ENCODE measurements at regions not wholly inside any gene's neighbourhood (a gene's known extent, or its start where the extent isn't known, plus 50 kb on each side); places are given as distances from the start of the nearest gene placed in this dataset.

DNA sequence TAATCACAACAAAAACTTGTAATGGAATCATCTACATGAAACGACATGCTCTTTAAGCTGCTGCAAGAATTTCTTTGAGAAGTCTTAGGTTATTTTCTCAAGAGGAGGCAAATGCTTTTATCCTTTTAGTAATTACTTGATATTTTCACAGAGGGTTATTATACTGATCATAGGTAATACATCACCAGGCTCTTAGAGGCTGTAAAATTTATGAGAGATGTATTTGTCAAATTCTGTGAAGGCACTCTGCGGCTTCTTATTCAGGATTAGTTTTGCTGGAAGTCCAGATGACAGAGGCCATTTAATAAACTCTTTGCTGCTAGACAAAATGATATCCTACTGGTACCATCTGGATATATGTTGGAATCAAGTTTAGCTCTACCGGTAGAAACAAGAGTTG lies 624.3 kb upstream of the BRINP3 start:
- TF ChIP-seq HINFP (tag; conservative IDR thresholded peaks at IDR 0.05; ENCODE audit: low read depth) (no peak), ZNF830 (CRISPR knock-in tag; IDR thresholded peaks at IDR 0.05) (no peak), FUS (optimal IDR thresholded peaks at IDR 0.05; ENCODE audit: low read depth, low read length) (no peak), ETV6 (IDR thresholded peaks at IDR 0.05; ENCODE audit: borderline replicate concordance in 1 of 2, low read depth in 2 of 2, low read length in 1 of 2) (no peak), ETV6 (CRISPR knock-in tag; IDR thresholded peaks at IDR 0.05; ENCODE audit: borderline replicate concordance) (no peak), EZH2 (IDR thresholded peaks at IDR 0.05; ENCODE audit: borderline replicate concordance, low read depth, low read length) (no peak)
- TF ChIP-seq, protein P1, sequence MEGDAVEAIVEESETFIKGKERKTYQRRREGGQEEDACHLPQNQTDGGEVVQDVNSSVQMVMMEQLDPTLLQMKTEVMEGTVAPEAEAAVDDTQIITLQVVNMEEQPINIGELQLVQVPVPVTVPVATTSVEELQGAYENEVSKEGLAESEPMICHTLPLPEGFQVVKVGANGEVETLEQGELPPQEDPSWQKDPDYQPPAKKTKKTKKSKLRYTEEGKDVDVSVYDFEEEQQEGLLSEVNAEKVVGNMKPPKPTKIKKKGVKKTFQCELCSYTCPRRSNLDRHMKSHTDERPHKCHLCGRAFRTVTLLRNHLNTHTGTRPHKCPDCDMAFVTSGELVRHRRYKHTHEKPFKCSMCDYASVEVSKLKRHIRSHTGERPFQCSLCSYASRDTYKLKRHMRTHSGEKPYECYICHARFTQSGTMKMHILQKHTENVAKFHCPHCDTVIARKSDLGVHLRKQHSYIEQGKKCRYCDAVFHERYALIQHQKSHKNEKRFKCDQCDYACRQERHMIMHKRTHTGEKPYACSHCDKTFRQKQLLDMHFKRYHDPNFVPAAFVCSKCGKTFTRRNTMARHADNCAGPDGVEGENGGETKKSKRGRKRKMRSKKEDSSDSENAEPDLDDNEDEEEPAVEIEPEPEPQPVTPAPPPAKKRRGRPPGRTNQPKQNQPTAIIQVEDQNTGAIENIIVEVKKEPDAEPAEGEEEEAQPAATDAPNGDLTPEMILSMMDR (IDR thresholded peaks at IDR 0.05 in 2 of 3, conservative IDR thresholded peaks at IDR 0.05 in 1 of 3; ENCODE audit: insufficient read depth in 2 of 3, low read depth in 1 of 3, low read length in 3 of 3): no peak
- TF ChIP-seq, protein P2, sequence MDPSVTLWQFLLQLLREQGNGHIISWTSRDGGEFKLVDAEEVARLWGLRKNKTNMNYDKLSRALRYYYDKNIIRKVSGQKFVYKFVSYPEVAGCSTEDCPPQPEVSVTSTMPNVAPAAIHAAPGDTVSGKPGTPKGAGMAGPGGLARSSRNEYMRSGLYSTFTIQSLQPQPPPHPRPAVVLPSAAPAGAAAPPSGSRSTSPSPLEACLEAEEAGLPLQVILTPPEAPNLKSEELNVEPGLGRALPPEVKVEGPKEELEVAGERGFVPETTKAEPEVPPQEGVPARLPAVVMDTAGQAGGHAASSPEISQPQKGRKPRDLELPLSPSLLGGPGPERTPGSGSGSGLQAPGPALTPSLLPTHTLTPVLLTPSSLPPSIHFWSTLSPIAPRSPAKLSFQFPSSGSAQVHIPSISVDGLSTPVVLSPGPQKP (CRISPR knock-in tag; IDR thresholded peaks at IDR 0.05): no peak
- Histone ChIP-seq H3K9me1 (ENCODE audit: control insufficient read depth, insufficient read depth, low read length) (no peaks in the 10 kb centered on the region), H3K36me3 (ENCODE audit: control insufficient read depth, insufficient read depth, low read length) (no peaks in the 10 kb centered on the region), H2AFZ (ENCODE audit: low read depth, low read length) (no peak overlapping the region), H3K79me2 (ENCODE audit: control insufficient read depth, insufficient read depth, low read length) (no peaks in the 10 kb centered on the region), H3K4me1 (replicated peaks in 1 of 2; ENCODE audit: control insufficient read depth in 2 of 2, insufficient read depth in 2 of 2, low read length in 2 of 2) (no peaks in the 10 kb centered on the region), H3K4me2 (ENCODE audit: insufficient read depth, low read length) (no peak overlapping the region), H4K20me1 (replicated peaks; ENCODE audit: control insufficient read depth, insufficient read depth, low read length) (no peaks in the 10 kb centered on the region), H3K9ac (ENCODE audit: insufficient read depth in 1 of 2, low read depth in 2 of 2, low read length in 2 of 2) (no peak overlapping the region), H3K27ac (ENCODE audit: extremely low read depth, low read depth, low read length) (no peak overlapping the region), H3K4me3 (no peak overlapping the region), H3K27me3 (ENCODE audit: control insufficient read depth in 2 of 2, insufficient read depth in 2 of 2, low read length in 2 of 2) (no peaks in the 10 kb centered on the region), H3K9me3 (replicated peaks; ENCODE audit: control insufficient read depth, insufficient read depth, low read depth, low read length) (no peaks in the 10 kb centered on the region; the same call in 1 of the 2 replicates)
- no peak for DNase-seq (ENCODE audit: extremely low read depth in 1 of 4, low spot score in 3 of 4)
- ChIA-PET POLR2A (no interaction called here), CTCF (ENCODE audit: low intra/inter-chr PET ratio) (no interaction called here)
- FAIRE-seq: no peak
- in situ Hi-C loops (cut with MboI): no loop called here
- no peak for ATAC-seq
- intact Hi-C loops (cut with micrococcal nuclease): no loop called here
- 8% methylated on average over 3 of the region's 3 CpGs for WGBS (ENCODE audit: insufficient coverage, low coverage, missing lambda C conversion rate)
- BruUV-seq (replicated peaks): no TSS peak
